ENCODE measurements at regions not wholly inside any gene's neighbourhood (a gene's known extent, or its start where the extent isn't known, plus 50 kb on each side); places are given as distances from the start of the nearest gene placed in this dataset.

- Histone ChIP-seq H3K4me1 (ENCODE audit: control insufficient read depth in 1 of 2, insufficient read depth in 2 of 2, low read length in 2 of 2) (no peaks in the 10 kb centered on the region), H3K4me2 (replicated peaks; ENCODE audit: extremely low read depth, low read length, poor library complexity, severe bottlenecking) (no peak overlapping the region), H3K27ac (ENCODE audit: low read depth in 1 of 2, low read length in 2 of 2) (no peak overlapping the region), H3K9ac (ENCODE audit: insufficient read depth, low read length, poor library complexity, severe bottlenecking) (no peak overlapping the region), H4K20me1 (ENCODE audit: insufficient read depth, low read length) (no peaks in the 10 kb centered on the region), H3K36me3 (replicated peaks in 1 of 2; ENCODE audit: control insufficient read depth in 1 of 2, insufficient read depth in 2 of 2, low read length in 2 of 2) (no peaks in the 10 kb centered on the region), H3K79me2 (ENCODE audit: insufficient read depth, low read length) (no peaks in the 10 kb centered on the region), H3K27me3 (ENCODE audit: control insufficient read depth in 2 of 2, insufficient read depth in 2 of 2, low read length in 2 of 2) (no peaks in the 10 kb centered on the region), H3K9me3 (replicated peaks in 1 of 2; ENCODE audit: control insufficient read depth in 1 of 2, insufficient read depth in 1 of 2, low read length in 2 of 2) (no peaks in the 10 kb centered on the region), H3K4me3 (replicated peaks in 1 of 3; ENCODE audit: low read depth in 2 of 3, low read length in 3 of 3) (no peak overlapping the region), H2AFZ (ENCODE audit: insufficient read depth, low read depth, low read length, poor library complexity, severe bottlenecking) (no peak overlapping the region)
- Mint-ChIP-seq H3K27ac (peak overlapping the region in 2 of 7 donors; percentile 23 to 43), H3K4me1 (no peaks in the 10 kb centered on the region), H3K4me3 (no peak overlapping the region), H3K27me3 (ENCODE audit: low read depth in 3 of 3) (peaks cover 4 to 5% (median 5%) of the 10 kb centered on the region in 3 donors), H3K9me3 (no peaks in the 10 kb centered on the region), H3K36me3 (no peaks in the 10 kb centered on the region)
- no peak for DNase-seq
- WGBS (ENCODE audit: insufficient coverage) = 93% methylated on average over 2 of the region's 2 CpGs
- intact Hi-C loops (cut with micrococcal nuclease) = no loop called here
- TF ChIP-seq, protein P1, sequence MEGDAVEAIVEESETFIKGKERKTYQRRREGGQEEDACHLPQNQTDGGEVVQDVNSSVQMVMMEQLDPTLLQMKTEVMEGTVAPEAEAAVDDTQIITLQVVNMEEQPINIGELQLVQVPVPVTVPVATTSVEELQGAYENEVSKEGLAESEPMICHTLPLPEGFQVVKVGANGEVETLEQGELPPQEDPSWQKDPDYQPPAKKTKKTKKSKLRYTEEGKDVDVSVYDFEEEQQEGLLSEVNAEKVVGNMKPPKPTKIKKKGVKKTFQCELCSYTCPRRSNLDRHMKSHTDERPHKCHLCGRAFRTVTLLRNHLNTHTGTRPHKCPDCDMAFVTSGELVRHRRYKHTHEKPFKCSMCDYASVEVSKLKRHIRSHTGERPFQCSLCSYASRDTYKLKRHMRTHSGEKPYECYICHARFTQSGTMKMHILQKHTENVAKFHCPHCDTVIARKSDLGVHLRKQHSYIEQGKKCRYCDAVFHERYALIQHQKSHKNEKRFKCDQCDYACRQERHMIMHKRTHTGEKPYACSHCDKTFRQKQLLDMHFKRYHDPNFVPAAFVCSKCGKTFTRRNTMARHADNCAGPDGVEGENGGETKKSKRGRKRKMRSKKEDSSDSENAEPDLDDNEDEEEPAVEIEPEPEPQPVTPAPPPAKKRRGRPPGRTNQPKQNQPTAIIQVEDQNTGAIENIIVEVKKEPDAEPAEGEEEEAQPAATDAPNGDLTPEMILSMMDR (IDR thresholded peaks at IDR 0.05) = no peak
Observed at GRCh38 chr7:131159961-131160361, 167.7 kb upstream of the MKLN1 start.

- Histone ChIP-seq H3K4me2 (replicated peaks; ENCODE audit: extremely low read depth, low read length, poor library complexity, severe bottlenecking) (no peak overlapping the region), H3K27me3 (ENCODE audit: control insufficient read depth in 2 of 2, insufficient read depth in 2 of 2, low read length in 2 of 2) (no peaks in the 10 kb centered on the region), H4K20me1 (ENCODE audit: insufficient read depth, low read length) (no peaks in the 10 kb centered on the region), H3K9me3 (replicated peaks in 1 of 2; ENCODE audit: control insufficient read depth in 1 of 2, insufficient read depth in 1 of 2, low read length in 2 of 2) (no peaks in the 10 kb centered on the region), H3K9ac (ENCODE audit: insufficient read depth, low read length, poor library complexity, severe bottlenecking) (no peak overlapping the region), H3K27ac (ENCODE audit: low read depth in 1 of 2, low read length in 2 of 2) (no peak overlapping the region), H3K36me3 (replicated peaks in 1 of 2; ENCODE audit: control insufficient read depth in 1 of 2, insufficient read depth in 2 of 2, low read length in 2 of 2) (no peaks in the 10 kb centered on the region), H2AFZ (ENCODE audit: insufficient read depth, low read depth, low read length, poor library complexity, severe bottlenecking) (no peak overlapping the region), H3K4me1 (ENCODE audit: control insufficient read depth in 1 of 2, insufficient read depth in 2 of 2, low read length in 2 of 2) (no peaks in the 10 kb centered on the region), H3K79me2 (ENCODE audit: insufficient read depth, low read length) (no peaks in the 10 kb centered on the region), H3K4me3 (replicated peaks in 1 of 3; ENCODE audit: low read depth in 2 of 3, low read length in 3 of 3) (no peak overlapping the region)
- intact Hi-C loops (cut with micrococcal nuclease) = no loop called here
- no peaks in the 10 kb centered on the region for H3K4me1 Mint-ChIP-seq
- H3K27me3 Mint-ChIP-seq (ENCODE audit: low read depth in 3 of 3) = peaks cover 4 to 6% (median 5%) of the 10 kb centered on the region in 3 donors
- H3K27ac Mint-ChIP-seq = peak overlapping the region in 1 of 7 donors; percentile 40
- H3K36me3 Mint-ChIP-seq = no peaks in the 10 kb centered on the region
- H3K4me3 Mint-ChIP-seq = no peak overlapping the region
- no peak for DNase-seq
- WGBS (ENCODE audit: insufficient coverage) = no CpG with 5 or more reads among the region's 3 CpGs
- no peaks in the 10 kb centered on the region for H3K9me3 Mint-ChIP-seq
- TF ChIP-seq, protein P1 (IDR thresholded peaks at IDR 0.05) = no peak
Observed at GRCh38 chr7:131161103-131161502, 166.6 kb upstream of the MKLN1 start.

All from CD14-positive monocyte (primary cell).